IPS DF 19.7 (cell line): ENCODE measurements at regions not wholly inside any gene's neighbourhood (a gene's known extent, or its start where the extent isn't known, plus 50 kb on each side); places are given as distances from the start of the nearest gene placed in this dataset.
"Not testable (repeated sequence)": the region's sequence is repeated elsewhere in the genome, so short reads cannot be mapped to it uniquely, and the experiment has no call there.

Experiments
- DNase-seq: peaks from one replicate; pipeline ENCODE4 v3.0.0-alpha.2; 2013; ENCODE audit warnings: low read depth, low spot score

GRCh38 chr12:47307680-47308399 lies 228.1 kb upstream of the AMIGO2 start:
- DNase-seq, result peak; percentile 30

GRCh38 chr12:47306773-47307679 lies 227.3 kb upstream of the AMIGO2 start:
- DNase-seq, result not testable (repeated sequence)

GRCh38 chr12:47306130-47306529 lies 226.4 kb upstream of the AMIGO2 start:
- DNase-seq, result no peak

- no peak for DNase-seq
Observed at GRCh38 chr12:47305464-47305863, 225.7 kb upstream of the AMIGO2 start.

- DNase-seq, result no peak
Observed at GRCh38 chr12:47303995-47304560, 224.3 kb upstream of the AMIGO2 start.

- no peak for DNase-seq
Observed at GRCh38 chr12:47303207-47303606, 223.4 kb upstream of the AMIGO2 start.

- DNase-seq, result no peak
Observed at GRCh38 chr12:47302111-47302671, 222.4 kb upstream of the AMIGO2 start.

- DNase-seq, result no peak
Observed at GRCh38 chr12:47299586-47299985, 219.8 kb upstream of the AMIGO2 start.

- DNase-seq, result no peak
Observed at GRCh38 chr12:47297993-47298392, 218.2 kb upstream of the AMIGO2 start.

- DNase-seq, result no peak
Observed at GRCh38 chr12:47296828-47297227, 217.1 kb upstream of the AMIGO2 start.

- DNase-seq, result no peak
Observed at GRCh38 chr12:47293406-47293805, 213.6 kb upstream of the AMIGO2 start.

GRCh38 chr12:47286676-47287075 lies 206.9 kb upstream of the AMIGO2 start:
- no peak for DNase-seq
